GM21515 (cell line): ENCODE measurements at regions not wholly inside any gene's neighbourhood (a gene's known extent, or its start where the extent isn't known, plus 50 kb on each side); places are given as distances from the start of the nearest gene placed in this dataset.
"Not testable (repeated sequence)": the region's sequence is repeated elsewhere in the genome, so short reads cannot be mapped to it uniquely, and the experiment has no call there.

Experiments
- ATAC-seq: cut with Tn5 transposase; IDR thresholded peaks from one replicate; pipeline ENCODE4 v1.9.1; 2021; ENCODE audit not compliant: unreplicated experiment

DNA sequence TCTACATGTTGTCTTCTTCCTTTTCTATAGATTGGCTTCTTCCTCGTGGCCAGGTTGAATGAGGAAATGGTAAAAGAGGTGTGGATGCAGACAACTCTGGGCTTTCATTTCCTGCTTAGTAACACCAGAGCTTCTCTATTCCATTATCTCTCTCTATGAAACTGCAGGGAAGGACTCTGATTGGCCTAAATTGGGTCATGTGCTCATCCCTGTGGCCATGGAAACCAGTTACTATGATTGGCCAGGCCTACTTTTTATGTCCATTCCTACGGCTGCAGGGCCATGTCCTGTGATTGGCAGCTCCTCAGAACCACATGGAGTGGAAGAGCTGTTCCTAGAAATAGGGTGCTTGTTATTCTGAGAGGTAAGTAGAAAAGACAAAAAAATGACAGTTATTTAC lies 486.9 kb upstream of the ADAMTS9 start:
- ATAC-seq: no peak

DNA sequence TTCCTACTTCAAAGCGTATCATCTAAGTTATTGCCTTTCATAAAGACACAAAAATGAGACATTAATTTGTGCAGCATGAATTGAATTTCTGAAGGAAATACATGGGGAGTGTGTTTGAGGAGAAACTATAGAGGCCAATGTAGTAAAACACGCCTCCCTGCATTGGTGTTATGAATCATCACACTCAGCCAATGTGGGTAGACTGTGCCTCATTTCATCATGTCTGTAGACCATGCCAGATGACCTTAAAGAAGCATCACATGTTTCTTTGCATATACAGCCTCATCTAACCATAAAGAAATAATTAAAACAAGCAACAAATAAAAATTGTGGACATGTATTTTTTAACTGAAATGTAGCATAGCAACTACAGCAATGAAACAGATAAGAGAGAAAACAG lies 486.0 kb upstream of the ADAMTS9 start:
- ATAC-seq: no peak

DNA sequence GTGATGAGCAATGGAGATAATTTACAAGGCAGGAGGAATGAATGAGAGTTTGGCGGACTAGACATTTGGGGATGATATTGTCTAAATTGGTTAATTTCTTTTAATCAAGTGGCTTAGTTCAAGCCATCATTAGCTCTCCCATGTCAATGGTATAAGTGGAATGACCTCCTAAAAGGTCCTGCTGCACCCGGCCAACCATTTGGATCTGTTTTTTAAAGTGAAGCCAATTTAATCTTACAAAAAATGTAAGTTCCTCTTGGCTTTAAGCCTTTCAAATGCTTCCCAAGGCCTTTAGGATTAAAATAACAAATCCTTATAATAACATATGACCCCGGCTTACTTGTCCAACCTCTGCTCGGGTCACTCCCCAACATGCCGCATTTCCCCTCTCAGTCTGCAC lies 484.4 kb upstream of the ADAMTS9 start:
- ATAC-seq: no peak

DNA sequence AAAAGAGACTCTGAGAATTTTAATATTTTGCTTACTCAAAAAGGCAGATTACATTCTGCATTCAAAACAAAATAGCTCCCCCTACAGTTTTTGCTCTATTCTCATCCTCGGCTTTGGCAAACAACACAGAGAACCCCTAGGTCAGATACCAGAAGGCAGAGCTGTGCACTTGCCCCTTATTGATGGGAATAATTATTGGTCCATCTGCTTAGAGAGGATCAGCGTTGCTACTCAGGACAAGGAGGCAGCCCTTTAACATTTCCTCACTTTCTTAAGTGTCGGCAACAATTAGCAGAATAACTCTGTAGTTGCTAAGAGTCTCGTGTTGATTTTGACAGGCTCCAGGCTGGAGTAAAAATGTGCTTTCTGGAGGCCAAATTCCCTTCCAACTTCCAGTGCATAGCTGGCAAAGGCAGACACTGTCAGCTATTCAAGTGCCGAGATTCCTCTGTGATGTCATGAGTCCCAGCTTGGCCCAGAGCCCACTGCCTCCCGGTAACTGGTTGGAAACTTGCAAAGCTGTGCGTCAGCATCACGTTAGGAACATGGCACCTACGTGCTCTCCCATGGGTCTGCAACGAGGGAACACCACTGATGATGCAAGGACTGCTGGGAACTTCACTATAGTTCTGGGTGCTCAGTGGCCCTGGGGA lies 482.7 kb upstream of the ADAMTS9 start:
- no peak for ATAC-seq

DNA sequence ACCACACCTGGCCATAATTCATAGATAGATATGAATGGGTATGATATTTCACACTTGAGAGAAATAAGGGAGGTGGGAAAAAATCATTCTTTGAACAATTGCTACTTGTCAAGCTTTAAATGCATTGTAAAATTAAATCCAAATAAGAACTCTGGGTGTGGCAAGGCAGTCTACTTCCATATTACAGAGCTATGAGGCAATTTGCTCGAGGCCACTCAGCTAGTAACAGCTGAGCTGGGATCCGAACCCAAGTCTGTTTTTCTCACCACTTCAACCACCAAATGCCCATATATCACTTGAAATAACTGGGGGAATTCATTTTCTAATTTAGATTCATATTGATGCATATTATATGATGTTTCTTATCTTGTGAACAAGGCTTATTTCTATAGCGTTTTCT lies 482.2 kb upstream of the ADAMTS9 start:
- no peak for ATAC-seq

DNA sequence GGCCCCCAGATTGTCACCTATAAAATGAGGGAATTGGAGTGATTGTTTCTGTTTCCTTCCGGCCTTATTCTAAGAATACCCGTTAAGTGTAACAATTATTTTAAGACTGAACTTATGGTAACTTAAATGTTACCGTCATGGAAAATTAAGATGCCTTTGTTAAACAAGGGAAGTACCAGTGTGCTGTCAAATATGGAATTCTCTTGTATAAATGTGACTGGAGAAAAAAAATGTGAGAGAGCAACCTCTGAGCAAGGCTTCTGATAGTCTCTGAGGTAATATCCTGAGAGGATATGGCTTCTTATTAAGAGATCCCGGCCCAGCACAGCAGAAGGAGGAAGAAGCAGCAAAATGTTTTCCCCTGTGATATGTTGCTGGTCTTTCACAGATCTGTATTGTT lies 480.7 kb upstream of the ADAMTS9 start:
- ATAC-seq: no peak

DNA sequence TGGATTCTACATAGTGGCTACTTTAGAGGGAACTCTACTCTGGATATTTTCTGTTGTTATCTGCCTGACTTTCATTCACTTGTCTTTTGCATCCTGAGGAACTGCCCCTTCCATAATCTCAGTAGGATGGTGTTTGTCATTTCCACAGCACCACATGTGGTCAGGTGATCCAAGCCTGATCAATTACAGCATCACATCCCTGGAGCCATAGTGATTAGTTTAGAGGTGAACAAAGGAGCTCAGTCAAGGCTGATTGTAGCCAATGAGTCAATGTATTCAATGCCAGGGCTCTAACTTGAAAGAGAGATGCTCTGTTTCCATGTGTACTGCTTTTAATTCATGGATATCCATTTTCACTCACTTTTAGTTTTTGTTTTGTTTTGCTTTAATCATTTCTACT lies 478.7 kb upstream of the ADAMTS9 start:
- ATAC-seq: no peak

DNA sequence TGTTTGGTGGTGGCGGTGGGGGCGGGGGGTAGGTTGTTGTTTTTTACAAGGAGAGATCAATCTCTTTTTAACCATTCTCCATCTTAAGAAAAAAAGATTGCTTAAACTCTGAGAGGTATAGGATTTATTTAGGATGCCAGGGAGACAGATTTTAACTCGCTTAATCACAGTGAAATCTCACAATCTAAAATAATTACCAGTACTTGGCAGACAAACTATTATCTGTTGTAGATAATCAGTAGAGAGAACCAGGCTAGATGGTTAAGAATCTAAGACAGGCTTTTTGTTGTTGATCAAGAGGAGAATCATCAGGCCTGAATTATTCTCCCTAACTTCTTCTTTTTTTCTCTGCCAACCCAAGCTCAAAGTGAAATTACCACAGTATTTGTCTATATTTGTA lies 470.2 kb upstream of the ADAMTS9 start:
- no peak for ATAC-seq

DNA sequence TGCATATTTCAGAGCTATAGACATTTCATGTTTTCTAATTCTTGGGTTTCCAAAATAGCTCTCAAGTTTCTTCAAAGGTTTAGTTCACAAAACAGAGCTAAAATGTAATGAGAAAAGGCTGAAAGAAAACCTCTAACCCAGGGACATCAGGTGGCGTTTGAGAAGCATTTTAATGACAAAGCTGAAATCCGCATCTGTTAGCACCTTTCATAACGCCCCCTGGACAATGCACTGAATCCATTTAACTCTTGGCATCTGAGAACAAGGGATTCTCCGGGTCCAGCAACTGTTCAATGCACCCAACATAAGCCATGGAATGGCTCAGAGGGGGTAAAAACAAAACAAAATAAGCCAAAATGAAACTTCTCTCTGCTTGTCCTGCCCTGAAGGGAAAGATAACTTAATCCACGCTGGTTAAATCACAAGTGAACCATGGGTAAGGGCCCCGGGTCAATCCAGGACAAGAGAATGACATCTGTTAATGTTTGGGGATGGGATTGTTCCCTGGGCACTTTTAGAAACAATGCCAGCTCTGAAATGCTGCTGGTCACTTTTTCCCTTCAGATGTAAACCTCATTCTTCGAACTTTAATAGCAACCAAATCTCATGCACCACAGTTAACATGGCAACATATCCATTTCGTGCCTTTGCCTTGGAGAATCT lies 466.2 kb upstream of the ADAMTS9 start:
- ATAC-seq: no peak

DNA sequence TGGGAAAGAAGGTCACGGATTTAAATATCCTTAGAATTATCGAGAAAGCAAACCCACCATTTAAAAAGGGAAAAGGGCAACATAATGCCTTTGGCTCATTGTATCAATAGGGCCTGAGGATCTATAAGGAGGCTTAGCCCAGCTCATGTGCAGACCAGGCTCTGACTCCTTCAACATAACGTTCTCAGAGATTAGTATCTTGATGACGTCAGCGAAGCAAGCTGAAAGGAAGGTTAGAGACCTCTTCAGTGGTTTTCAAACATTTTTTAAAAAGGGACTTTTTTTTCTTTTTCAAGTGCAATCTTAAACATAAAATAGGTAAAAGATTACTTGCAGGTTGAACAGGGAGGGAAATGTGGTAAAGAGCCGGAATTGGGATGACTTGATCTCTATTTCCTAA lies 463.9 kb upstream of the ADAMTS9 start:
- ATAC-seq: no peak

DNA sequence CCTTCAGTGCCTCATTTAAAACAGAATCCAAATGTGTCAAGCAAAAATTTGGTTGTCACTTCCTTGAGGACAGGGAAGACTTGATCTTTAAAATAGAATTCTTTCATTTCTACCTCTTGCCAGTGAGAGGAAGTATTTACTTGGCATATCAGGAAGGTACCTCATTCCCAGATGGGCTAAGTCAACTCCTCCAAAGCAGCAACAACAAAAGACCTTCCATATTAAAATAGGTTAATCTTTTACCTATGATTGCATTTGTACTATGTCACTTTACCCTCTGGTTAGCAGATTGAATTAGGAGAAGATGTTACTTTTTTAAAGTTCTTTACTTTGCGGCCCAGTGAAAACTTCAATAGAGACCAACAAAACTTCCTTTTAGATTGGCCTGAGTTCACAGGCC lies 462.1 kb upstream of the ADAMTS9 start:
- ATAC-seq: no peak

DNA sequence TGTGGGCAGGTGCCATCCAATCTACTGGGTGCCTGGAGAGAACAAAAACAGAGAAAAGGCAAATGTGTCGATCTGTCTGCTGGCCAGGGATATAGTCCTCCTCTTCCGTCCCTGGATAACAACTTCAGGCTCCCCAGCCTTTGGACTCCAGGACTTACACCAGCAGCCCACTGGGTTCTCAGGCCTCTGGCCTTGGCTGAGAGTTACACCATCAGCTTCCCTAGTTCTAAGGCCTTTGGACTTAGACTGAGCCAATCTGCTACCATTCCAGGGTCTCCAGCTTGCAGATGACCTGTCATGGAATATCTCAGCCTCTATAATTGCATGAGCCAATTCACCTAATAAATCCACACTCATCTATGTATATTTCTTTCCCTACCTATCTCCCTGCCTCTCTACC lies 460.9 kb upstream of the ADAMTS9 start:
- ATAC-seq: no peak

DNA sequence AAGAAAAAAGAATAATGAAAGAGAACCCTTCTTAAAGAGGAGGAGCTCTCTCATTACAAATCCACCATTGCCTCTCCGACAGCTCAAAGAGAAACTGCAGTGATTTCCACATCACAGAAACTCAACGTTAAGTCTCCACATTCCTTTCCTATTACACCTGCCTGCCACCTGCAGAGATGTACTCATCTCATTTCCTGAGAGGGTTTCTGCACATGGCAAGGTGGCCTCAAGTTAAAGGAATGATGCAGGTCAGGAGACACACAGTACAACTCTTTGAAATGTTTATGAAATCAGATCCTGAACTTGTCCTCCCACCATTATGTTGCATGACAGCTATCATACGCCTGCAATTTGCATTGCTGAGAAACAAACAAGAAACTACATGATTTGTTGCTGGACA lies 458.4 kb upstream of the ADAMTS9 start:
- ATAC-seq: no peak

DNA sequence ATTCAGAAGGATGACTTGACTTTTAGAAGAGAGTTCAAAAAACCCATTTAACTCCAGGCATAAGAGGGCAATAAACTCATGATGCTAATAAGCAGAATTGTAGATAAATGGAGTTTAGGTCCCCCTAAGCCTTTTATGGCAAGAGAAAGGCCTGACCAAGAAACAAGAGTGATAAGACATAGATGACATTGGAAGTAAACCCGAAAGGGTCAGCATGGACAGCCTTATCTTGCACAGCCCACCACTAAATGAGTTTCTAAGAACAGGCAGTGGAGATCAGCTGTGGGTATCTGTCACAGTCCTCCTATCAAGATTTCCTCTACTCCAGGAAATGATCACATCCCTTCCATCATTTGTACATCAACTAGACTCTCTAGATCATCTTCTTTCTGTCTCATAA lies 457.9 kb upstream of the ADAMTS9 start:
- ATAC-seq: no peak

DNA sequence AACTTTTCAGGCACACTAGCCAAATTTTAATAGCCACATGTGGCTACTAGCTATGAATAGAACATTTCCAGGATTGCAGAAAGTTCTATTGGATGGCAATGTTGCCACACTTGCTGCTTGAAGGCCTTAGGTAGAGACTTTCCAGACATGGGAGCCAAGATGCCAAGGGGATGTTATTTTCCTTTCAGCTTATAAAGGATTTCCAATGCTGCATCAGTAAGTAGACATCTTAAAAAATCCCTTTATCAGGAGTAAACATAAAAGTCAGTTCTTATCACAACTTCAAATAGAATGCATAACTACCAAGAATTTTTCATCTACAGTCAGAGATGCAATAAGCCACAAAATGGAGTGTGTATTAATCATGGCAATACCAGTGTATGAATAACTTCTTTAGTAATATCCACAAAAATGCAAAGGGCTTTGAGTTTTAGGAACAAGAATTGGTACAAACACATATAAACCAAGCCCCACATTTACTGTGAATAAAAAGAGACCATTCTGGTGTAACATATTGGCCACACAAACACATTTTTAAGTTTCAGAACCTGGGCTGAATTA lies 457.1 kb upstream of the ADAMTS9 start:
- no peak for ATAC-seq

DNA sequence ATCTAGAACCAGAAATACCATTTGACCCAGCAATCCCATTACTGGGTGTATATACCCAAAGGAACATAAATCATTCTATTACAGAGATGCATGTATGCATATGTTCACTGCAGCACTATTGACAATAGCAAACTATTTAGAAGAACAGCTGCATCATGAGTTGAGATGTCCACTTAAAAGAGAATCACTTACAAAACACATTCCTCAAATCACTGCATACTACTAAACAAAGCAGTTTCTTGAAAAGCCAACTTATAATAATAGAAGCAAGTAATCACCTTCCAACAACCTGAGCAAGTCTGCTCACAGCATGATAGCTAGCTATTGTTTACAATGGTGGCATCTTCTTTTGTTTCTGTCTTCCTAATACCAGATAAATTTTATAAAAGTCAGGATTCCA lies 454.7 kb upstream of the ADAMTS9 start:
- no peak for ATAC-seq

DNA sequence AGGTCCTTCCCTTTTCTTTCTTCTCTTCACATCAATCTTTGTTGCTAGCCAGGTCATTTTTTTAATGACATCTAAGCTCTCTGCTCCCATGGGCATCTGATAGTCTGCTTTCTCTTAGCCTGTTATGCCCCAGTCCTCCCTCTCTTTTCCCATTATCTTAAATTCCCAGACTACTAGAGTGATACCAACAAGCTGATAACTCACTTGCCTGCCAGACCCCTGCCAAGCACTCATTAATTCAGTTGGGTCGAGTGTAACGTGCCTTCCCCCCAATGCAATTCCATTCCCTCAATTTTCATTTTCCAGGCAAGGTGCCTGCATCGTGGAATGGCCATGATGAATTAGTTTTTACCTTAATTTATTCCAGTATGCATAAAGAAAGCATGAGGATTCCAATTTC lies 450.8 kb upstream of the ADAMTS9 start:
- no peak for ATAC-seq

DNA sequence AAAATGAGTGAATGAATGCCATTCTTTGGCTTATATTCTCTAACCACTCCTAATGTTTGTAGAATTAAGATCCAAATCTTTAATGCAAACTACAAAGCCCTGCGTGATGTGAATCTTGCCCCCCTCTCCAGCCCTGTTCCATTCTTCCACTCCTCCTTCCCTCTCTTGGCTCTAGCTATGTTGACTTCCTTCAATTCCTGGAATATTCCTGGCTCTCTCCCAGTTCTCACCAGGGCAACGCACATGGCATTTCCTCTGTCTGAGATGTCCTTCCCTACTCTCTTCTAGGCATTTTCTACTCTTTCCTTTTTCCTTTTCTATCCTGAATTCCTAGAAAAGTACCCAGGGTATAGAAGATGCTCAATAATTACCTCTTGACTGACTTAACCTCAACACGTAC lies 446.0 kb upstream of the ADAMTS9 start:
- ATAC-seq: not testable (repeated sequence)

DNA sequence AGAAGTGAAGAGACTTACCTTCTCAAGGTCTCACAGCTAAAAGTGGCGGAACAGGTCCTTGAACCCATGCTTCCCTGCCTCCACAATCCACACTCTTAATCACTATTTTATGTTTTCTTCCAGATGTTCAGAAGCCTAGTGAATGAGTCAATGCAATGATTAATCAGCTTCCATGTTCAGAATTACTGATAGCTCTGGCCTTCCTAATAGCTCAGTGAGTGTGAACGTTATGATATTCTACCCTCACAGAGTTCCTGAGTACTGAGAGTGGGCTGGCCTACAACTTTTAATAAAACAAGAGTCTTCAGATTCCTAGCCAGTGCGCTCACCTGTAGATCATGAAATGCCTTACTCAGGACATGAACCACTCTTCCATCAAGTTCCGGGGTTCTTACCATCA lies 443.0 kb upstream of the ADAMTS9 start:
- ATAC-seq: no peak

DNA sequence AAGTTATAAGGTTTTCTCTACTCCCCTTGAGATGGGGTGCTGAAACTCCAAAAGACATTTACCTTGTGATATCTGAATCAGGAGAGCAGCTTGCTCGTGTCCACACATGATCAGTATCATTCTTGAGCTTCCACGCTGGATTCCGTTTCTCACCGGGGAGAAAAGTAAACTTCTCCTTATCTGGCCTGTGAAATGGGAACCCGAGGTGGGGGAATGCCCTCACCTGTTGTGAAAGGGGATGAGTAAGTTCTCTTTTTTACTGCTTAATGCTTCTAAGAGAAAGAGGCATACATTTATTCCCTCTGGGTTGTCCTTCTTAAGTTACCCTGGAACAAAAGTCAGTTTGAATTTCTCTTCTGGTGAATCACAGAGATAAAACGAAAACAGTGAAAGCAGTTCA lies 440.5 kb upstream of the ADAMTS9 start:
- no peak for ATAC-seq

DNA sequence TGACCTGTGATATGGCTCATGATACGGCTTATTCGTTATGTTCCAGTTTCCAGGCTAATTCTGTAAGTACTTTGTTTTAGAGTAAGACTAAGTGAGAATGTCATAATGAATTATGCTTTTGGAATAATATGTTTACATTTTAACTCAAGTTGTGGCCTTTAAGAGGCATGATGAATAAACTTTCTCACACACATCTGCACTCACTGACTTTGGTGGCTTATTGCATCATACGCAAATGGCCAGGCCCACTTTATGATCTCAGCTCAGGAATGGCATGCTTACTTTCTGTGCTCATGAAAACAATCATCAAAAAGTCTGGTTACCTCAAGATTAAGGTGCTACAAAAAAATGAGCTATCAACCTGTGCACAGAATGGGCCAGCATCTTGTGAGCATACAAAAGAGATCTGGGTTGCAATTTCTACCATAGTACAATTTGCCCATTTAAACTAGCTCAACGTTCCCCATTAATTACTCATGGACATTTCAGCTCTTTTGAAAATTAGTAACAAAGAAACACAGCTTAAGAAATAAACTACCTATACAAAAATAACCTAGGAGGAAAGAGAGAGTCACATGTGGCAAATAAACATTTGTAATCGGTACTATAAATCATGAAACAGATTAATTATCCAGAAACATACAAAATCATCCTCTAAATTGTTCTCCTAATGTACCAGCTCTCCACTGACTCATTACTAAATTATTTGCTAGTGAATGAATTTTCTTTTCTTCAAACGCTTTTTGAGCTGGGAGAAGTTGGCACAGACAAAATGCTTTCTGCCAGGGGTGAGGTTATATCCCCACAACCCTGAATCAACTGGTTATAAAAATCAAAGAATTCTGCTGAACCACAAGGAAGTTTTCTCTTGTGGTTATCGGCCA lies 439.0 kb upstream of the ADAMTS9 start:
- no peak for ATAC-seq

DNA sequence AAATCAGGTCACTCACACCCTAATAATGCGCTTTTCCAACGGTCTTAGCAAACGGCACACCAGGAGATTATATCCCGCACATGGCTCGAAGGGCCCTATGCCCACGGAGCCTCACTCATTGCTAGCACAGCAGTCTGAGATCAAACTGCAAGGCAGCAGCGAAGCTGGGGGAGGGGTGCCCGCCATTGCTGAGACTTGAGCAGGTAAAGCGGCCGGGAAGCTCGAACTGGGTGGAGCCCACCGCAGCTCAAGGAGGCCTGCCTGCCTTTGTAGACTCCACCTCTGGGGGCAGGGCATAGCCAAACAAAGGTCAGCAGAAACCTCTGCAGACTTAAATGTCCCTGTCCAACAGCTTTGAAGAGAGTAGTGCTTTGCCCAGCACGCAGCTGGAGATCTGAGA lies 432.4 kb upstream of the ADAMTS9 start:
- ATAC-seq: not testable (repeated sequence)
